MM.1S (cell line): ENCODE measurements at regions not wholly inside any gene's neighbourhood (a gene's known extent, or its start where the extent isn't known, plus 50 kb on each side); places are given as distances from the start of the nearest gene placed in this dataset.

Source experiments
- CTCF ChIP-seq: fragments of 300-600 bp; sonication (generic); IDR thresholded peaks from 2 replicates; pipeline ENCODE4 v1.5.1; 2016; ENCODE audit warnings: antibody characterized with exemption, low read length, mixed read lengths
- EZH2 ChIP-seq: fragments of 300-600 bp; sonication (generic); optimal IDR thresholded peaks from 2 replicates; pipeline ENCODE3; 2017; ENCODE audit warnings: low read depth, mild to moderate bottlenecking, antibody characterized with exemption, low read length, mixed read lengths
- EZH2phosphoT487 ChIP-seq: fragments of 300-600 bp; sonication (generic); IDR thresholded peaks from 2 replicates; pipeline ENCODE4 v1.6.1; 2018; ENCODE audit warnings: antibody characterized with exemption, low read length

GRCh38 chr2:196274387-196274809 is 103.0 kb upstream of the STK17B start:
- no peak for TF ChIP-seq CTCF
- TF ChIP-seq EZH2 = no peak
- TF ChIP-seq EZH2phosphoT487 = no peak
